SK-N-SH treated with all-trans-retinoic acid at 6 μM for 48 hours (cell line): ENCODE measurements at regions not wholly inside any gene's neighbourhood (a gene's known extent, or its start where the extent isn't known, plus 50 kb on each side); places are given as distances from the start of the nearest gene placed in this dataset.
A peak's percentile ranks its signal among the peaks of the same experiment; 100 is the strongest.

Experiments used
- ATAC-seq: fragments of 200-7000 bp; cut with Tn5 transposase; 3 replicates; pipeline ENCODE4 v1.9.1; 2020; ENCODE audit warnings: mild to moderate bottlenecking, moderate library complexity
- BACH2 ChIP-seq: fragments of 250-450 bp; sonication (Bioruptor Pico); IDR thresholded peaks from 2 replicates; pipeline ENCODE4 v1.9.0; 2021; ENCODE audit warnings: mild to moderate bottlenecking, borderline replicate concordance
- CREB5 ChIP-seq: fragments of 250-450 bp; sonication (Bioruptor Pico); IDR thresholded peaks from 2 replicates; pipeline ENCODE4 v1.5.1; 2020; ENCODE audit warnings: low read depth, mild to moderate bottlenecking, moderate library complexity
- CSDC2 ChIP-seq: fragments of 250-450 bp; sonication (Bioruptor Pico); IDR thresholded peaks from 2 replicates; pipeline ENCODE4 v1.5.0; 2020; ENCODE audit warnings: mild to moderate bottlenecking, moderate library complexity
- ESRRG ChIP-seq: fragments of 250-450 bp; sonication (Bioruptor Pico); IDR thresholded peaks from 2 replicates; pipeline ENCODE4 v1.6.1; 2021; ENCODE audit warnings: mild to moderate bottlenecking
- GLIS3 ChIP-seq: fragments of 250-450 bp; sonication (Bioruptor Pico); IDR thresholded peaks from 2 replicates; pipeline ENCODE4 v1.5.0; 2020; ENCODE audit warnings: mild to moderate bottlenecking, moderate library complexity
- OSR1 ChIP-seq: fragments of 250-450 bp; sonication (Bioruptor Pico); IDR thresholded peaks from 2 replicates; pipeline ENCODE4 v1.8.0; 2022; ENCODE audit warnings: moderate library complexity, mild to moderate bottlenecking, inconsistent platforms
- PPARA ChIP-seq: fragments of 250-450 bp; sonication (Bioruptor Pico); IDR thresholded peaks from 2 replicates; pipeline ENCODE4 v1.5.0; 2020; ENCODE audit warnings: mild to moderate bottlenecking, borderline replicate concordance
- RARB ChIP-seq: fragments of 250-450 bp; sonication (Bioruptor Pico); IDR thresholded peaks from 2 replicates; pipeline ENCODE4 v1.8.0; 2021; ENCODE audit warnings: mild to moderate bottlenecking, moderate library complexity
- TCF4 ChIP-seq: fragments of 250-450 bp; sonication (Bioruptor Pico); IDR thresholded peaks from 2 replicates; pipeline ENCODE4 v1.8.0; 2021; ENCODE audit warnings: mild to moderate bottlenecking, moderate library complexity, borderline replicate concordance
- TOX ChIP-seq: fragments of 250-450 bp; sonication (Bioruptor Pico); IDR thresholded peaks from 2 replicates; pipeline ENCODE4 v1.8.0; 2021; ENCODE audit warnings: mild to moderate bottlenecking, moderate library complexity, borderline replicate concordance
- ZC3H10 ChIP-seq: fragments of 250-450 bp; sonication (Bioruptor Pico); IDR thresholded peaks from 2 replicates; pipeline ENCODE4 v1.5.1; 2021; ENCODE audit warnings: mild to moderate bottlenecking, moderate library complexity
- ZFP3 ChIP-seq: fragments of 250-450 bp; sonication (Bioruptor Pico); IDR thresholded peaks from 2 replicates; pipeline ENCODE4 v1.5.0; 2020; ENCODE audit warnings: mild to moderate bottlenecking, moderate library complexity
- ZFP30 ChIP-seq: fragments of 450-650 bp; formaldehyde crosslinking; IDR thresholded peaks from 2 replicates; pipeline ENCODE4 v1.5.0; 2022; ENCODE audit warnings: mild to moderate bottlenecking, moderate library complexity
- ZNF565 ChIP-seq: fragments of 450-650 bp; formaldehyde crosslinking; conservative IDR thresholded peaks from 2 replicates; pipeline ENCODE4 v1.5.0; 2020; ENCODE audit warnings: low read depth, mild to moderate bottlenecking, moderate library complexity
- ZNF70 ChIP-seq: fragments of 450-650 bp; formaldehyde crosslinking; IDR thresholded peaks from 2 replicates; pipeline ENCODE4 v1.5.0; 2020; ENCODE audit warnings: mild to moderate bottlenecking, moderate library complexity
- ZNF8 ChIP-seq: fragments of 450-650 bp; formaldehyde crosslinking; IDR thresholded peaks from 2 replicates; pipeline ENCODE4 v1.5.0; 2020; ENCODE audit warnings: mild to moderate bottlenecking, moderate library complexity
- TF ChIP-seq, protein P1 (sequence below): fragments of 250-450 bp; sonication (Bioruptor Pico); IDR thresholded peaks from 2 replicates; pipeline ENCODE4 v1.8.0; 2020; ENCODE audit warnings: mild to moderate bottlenecking, moderate library complexity, borderline replicate concordance
- TF ChIP-seq, protein P2 (sequence below): fragments of 250-450 bp; sonication (Bioruptor Pico); IDR thresholded peaks from 2 replicates; pipeline ENCODE4 v1.8.0; 2021; ENCODE audit warnings: low read depth, mild to moderate bottlenecking, moderate library complexity, borderline replicate concordance

- TF ChIP-seq TCF4 (CRISPR knock-in tag): no peak
- TF ChIP-seq, protein P1, sequence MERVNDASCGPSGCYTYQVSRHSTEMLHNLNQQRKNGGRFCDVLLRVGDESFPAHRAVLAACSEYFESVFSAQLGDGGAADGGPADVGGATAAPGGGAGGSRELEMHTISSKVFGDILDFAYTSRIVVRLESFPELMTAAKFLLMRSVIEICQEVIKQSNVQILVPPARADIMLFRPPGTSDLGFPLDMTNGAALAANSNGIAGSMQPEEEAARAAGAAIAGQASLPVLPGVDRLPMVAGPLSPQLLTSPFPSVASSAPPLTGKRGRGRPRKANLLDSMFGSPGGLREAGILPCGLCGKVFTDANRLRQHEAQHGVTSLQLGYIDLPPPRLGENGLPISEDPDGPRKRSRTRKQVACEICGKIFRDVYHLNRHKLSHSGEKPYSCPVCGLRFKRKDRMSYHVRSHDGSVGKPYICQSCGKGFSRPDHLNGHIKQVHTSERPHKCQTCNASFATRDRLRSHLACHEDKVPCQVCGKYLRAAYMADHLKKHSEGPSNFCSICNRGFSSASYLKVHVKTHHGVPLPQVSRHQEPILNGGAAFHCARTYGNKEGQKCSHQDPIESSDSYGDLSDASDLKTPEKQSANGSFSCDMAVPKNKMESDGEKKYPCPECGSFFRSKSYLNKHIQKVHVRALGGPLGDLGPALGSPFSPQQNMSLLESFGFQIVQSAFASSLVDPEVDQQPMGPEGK: no peak
These were observed 768.0 kb upstream of the GJE1 start (continued) for GRCh38 chr6:141364694-141365093.

DNA sequence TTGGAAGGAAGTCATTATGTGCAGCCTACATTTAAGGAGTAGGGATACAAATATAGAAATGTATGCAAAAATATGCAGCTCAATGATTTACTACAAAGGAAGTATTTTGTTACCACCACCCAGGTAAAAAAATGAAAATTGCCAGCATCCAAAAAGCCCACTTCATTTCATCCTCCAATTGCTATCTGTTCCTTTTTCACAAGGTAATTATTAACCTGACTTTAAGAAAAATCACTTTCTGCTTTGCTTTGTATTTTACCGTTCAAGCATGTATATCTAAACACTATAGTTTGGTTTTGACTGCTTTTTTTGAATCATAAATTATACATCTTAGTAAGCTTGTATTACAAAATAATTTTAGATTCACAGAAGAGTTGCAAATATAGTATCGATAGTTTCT is 768.5 kb upstream of the GJE1 start:
- TF ChIP-seq ZFP3 (CRISPR knock-in tag) (no peak), ZNF565 (CRISPR knock-in tag) (no peak)
- ATAC-seq: no peak

DNA sequence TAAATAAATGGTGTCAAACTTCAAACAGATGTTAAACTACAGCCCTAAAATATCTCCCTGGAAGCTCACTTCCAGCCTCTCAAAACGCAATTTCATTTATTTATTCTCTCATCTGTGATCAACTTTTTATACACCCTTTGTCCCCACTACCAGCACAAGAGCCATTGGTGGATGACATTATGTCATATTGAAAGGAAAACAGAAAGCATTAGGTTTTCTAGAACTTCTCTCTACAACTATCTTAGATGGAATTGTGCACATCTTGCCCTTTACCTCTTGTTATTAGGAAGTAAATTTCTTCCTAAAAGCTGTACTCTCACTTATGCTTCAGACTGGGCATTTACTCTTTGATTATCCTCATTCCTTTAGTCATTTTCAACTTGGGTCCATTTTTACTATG is 771.2 kb upstream of the GJE1 start:
- TF ChIP-seq BACH2 (no peak), TOX (CRISPR knock-in tag) (no peak), TCF4 (CRISPR knock-in tag) (no peak), PPARA (CRISPR knock-in tag) (no peak), ZNF565 (CRISPR knock-in tag) (no peak), RARB (CRISPR knock-in tag) (no peak), ZC3H10 (CRISPR knock-in tag) (no peak), GLIS3 (CRISPR knock-in tag) (no peak), ZFP30 (CRISPR knock-in tag) (no peak), ZFP3 (CRISPR knock-in tag) (no peak), ZNF70 (CRISPR knock-in tag) (no peak), ZNF8 (CRISPR knock-in tag) (no peak), ESRRG (no peak)
- TF ChIP-seq, protein P2, sequence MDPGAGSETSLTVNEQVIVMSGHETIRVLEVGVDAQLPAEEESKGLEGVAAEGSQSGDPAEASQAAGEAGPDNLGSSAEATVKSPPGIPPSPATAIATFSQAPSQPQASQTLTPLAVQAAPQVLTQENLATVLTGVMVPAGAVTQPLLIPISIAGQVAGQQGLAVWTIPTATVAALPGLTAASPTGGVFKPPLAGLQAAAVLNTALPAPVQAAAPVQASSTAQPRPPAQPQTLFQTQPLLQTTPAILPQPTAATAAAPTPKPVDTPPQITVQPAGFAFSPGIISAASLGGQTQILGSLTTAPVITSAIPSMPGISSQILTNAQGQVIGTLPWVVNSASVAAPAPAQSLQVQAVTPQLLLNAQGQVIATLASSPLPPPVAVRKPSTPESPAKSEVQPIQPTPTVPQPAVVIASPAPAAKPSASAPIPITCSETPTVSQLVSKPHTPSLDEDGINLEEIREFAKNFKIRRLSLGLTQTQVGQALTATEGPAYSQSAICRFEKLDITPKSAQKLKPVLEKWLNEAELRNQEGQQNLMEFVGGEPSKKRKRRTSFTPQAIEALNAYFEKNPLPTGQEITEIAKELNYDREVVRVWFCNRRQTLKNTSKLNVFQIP (CRISPR knock-in tag): no peak
- TF ChIP-seq, protein P1: no peak
- no peak for ATAC-seq

- peak; percentile 91 for ATAC-seq
- TF ChIP-seq CREB5 (CRISPR knock-in tag): no peak
- no peak for TF ChIP-seq ZC3H10 (CRISPR knock-in tag)
- TF ChIP-seq ESRRG: no peak
- no peak for TF ChIP-seq BACH2
- TF ChIP-seq, all 23 proteins: peak for 0
These were observed 772.8 kb upstream of the GJE1 start for GRCh38 chr6:141359953-141360352.

DNA sequence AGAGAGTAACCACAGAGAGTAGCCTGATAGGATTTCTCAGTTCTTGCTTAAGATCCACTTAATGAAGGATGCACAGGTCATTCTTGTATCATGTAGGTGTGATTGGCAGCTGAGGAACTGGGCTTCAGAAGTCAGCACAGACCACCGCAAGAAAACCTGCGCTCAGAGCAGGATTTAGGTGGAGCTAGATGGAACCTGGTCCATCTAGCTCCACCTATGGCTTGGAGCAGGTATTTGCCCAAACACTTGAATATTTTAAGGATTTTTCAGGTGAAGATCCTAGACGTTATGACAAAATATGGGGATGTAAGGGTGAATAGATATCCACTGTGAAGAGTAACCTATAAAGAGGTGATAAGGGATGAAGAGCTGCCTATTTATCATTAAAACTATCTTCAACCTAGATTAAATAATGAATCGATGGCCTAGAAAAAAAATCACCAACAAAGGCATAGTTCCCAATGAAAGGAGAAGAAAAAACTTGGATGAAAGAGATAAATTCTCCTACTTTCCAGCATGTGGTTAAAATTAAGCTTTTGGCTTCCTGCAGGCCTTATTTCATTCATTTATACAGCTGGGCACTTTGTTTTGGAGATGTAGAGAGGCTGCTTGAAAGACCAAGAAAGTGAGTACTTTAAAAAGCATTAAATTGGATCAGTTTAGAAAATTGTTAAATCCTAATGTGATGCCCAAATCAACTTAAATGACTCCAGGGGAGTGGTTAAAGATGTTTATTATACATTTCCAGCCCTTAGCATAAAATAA is 778.4 kb upstream of the GJE1 start:
- no peak; the same call in 2 of the 3 replicates for ATAC-seq
- no peak for TF ChIP-seq ZFP3 (CRISPR knock-in tag)
- TF ChIP-seq, protein P1: no peak
- no peak for TF ChIP-seq TCF4 (CRISPR knock-in tag)
- no peak for TF ChIP-seq ZNF8 (CRISPR knock-in tag)
- TF ChIP-seq CREB5 (CRISPR knock-in tag): no peak
- TF ChIP-seq CSDC2 (CRISPR knock-in tag): no peak
- TF ChIP-seq OSR1 (CRISPR knock-in tag): no peak
- no peak for TF ChIP-seq ZNF565 (CRISPR knock-in tag)
- TF ChIP-seq BACH2: no peak
- no peak for TF ChIP-seq GLIS3 (CRISPR knock-in tag)
- TF ChIP-seq RARB (CRISPR knock-in tag): no peak
